ENCODE measurements at regions not wholly inside any gene's neighbourhood (a gene's known extent, or its start where the extent isn't known, plus 50 kb on each side); places are given as distances from the start of the nearest gene placed in this dataset.

GRCh38 chr6:143607974-143608373, 69.8 kb upstream of the PHACTR2 start:
- TF ChIP-seq CTCF (conservative IDR thresholded peaks at IDR 0.05) = no peak
- no peak for TF ChIP-seq ZFX (IDR thresholded peaks at IDR 0.05)
